Gastrocnemius medialis (tissue), 4 donors: ENCODE measurements at regions not wholly inside any gene's neighbourhood (a gene's known extent, or its start where the extent isn't known, plus 50 kb on each side); places are given as distances from the start of the nearest gene placed in this dataset.

Experiments used
- POLR2A ChIP-seq, 2 donors: fragments of 450-650 bp; IDR thresholded peaks; one replicate each; pipeline ENCODE4 v1.6.1; 2017; ENCODE audit warnings: antibody characterized with exemption in 2 of 2, mild to moderate bottlenecking in 2 of 2, moderate library complexity in 2 of 2
- TF ChIP-seq, protein P1 (sequence below), 5 experiments: fragments of 450-650 bp in 3 of 5; fragments of 200-600 bp in 2 of 5; sonication (generic) in 2 of 5; IDR thresholded peaks in 4 of 5; conservative IDR thresholded peaks in 1 of 5; 1 replicate in 4 of 5; 2 replicates in 1 of 5; pipeline ENCODE4 v1.5.1; 2016 to 2019; ENCODE audit warnings: antibody characterized with exemption in 5 of 5, mild to moderate bottlenecking in 3 of 5, moderate library complexity in 3 of 5

DNA sequence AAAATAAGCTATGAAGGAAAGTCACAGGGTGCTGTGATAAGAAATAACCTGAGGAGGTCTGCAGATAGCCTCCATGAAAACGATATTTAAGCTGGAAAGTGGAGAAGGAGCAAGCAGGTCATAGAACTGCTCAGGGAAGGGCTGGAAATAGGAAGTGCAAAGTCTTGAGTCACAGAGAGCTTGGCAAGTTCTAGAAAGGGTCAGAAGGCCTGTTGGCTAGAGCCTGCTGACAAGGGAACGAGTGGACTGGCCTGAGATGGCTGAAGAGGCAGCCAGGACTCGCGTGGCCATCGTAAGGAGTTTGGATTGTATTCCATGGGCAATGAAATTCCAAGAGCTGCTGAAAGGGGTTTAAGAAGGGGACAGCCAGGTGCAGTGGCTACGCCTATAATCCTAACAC, 64.7 kb upstream of the IL12A start:
- TF ChIP-seq, protein P1, sequence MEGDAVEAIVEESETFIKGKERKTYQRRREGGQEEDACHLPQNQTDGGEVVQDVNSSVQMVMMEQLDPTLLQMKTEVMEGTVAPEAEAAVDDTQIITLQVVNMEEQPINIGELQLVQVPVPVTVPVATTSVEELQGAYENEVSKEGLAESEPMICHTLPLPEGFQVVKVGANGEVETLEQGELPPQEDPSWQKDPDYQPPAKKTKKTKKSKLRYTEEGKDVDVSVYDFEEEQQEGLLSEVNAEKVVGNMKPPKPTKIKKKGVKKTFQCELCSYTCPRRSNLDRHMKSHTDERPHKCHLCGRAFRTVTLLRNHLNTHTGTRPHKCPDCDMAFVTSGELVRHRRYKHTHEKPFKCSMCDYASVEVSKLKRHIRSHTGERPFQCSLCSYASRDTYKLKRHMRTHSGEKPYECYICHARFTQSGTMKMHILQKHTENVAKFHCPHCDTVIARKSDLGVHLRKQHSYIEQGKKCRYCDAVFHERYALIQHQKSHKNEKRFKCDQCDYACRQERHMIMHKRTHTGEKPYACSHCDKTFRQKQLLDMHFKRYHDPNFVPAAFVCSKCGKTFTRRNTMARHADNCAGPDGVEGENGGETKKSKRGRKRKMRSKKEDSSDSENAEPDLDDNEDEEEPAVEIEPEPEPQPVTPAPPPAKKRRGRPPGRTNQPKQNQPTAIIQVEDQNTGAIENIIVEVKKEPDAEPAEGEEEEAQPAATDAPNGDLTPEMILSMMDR (IDR thresholded peaks at IDR 0.05 in 4 of 5, conservative IDR thresholded peaks at IDR 0.05 in 1 of 5): no peak
- no peak for TF ChIP-seq POLR2A (IDR thresholded peaks at IDR 0.05)
